ENCODE measurements at regions not wholly inside any gene's neighbourhood (a gene's known extent, or its start where the extent isn't known, plus 50 kb on each side); places are given as distances from the start of the nearest gene placed in this dataset.
"Not testable (repeated sequence)": the region's sequence is repeated elsewhere in the genome, so short reads cannot be mapped to it uniquely, and the experiment has no call there.

- peak; percentile 70 for DNase-seq (ENCODE audit: low read depth)
These were observed 457.9 kb upstream of the PTGER4 start for GRCh38 chr5:40221796-40222195.

GRCh38 chr5:40221255-40221654, 458.5 kb upstream of the PTGER4 start:
- no peak for DNase-seq (ENCODE audit: low read depth)

GRCh38 chr5:40220260-40220659, 459.5 kb upstream of the PTGER4 start:
- DNase-seq (ENCODE audit: low read depth): no peak

GRCh38 chr5:40217553-40217952, 462.2 kb upstream of the PTGER4 start:
- DNase-seq (ENCODE audit: low read depth): no peak

- no peak for DNase-seq (ENCODE audit: low read depth)
These were observed 469.0 kb upstream of the PTGER4 start for GRCh38 chr5:40210694-40211093.

- DNase-seq (ENCODE audit: low read depth): no peak
These were observed 473.7 kb upstream of the PTGER4 start for GRCh38 chr5:40206030-40206429.

GRCh38 chr5:40204144-40204543, 475.6 kb upstream of the PTGER4 start:
- DNase-seq (ENCODE audit: low read depth): no peak

- no peak for DNase-seq (ENCODE audit: low read depth)
These were observed 476.8 kb upstream of the PTGER4 start for GRCh38 chr5:40202814-40203440.

- peak; percentile 20 for DNase-seq (ENCODE audit: low read depth)
These were observed 481.0 kb upstream of the PTGER4 start for GRCh38 chr5:40198736-40199135.

- DNase-seq (ENCODE audit: low read depth): not testable (repeated sequence)
These were observed 484.1 kb upstream of the PTGER4 start for GRCh38 chr5:40195574-40195973.

- DNase-seq (ENCODE audit: low read depth): no peak
These were observed 488.6 kb upstream of the PTGER4 start for GRCh38 chr5:40191150-40191549.

GRCh38 chr5:40172721-40173120, 507.0 kb upstream of the PTGER4 start:
- no peak for DNase-seq (ENCODE audit: low read depth)

GRCh38 chr5:40171971-40172370, 507.7 kb upstream of the PTGER4 start:
- no peak for DNase-seq (ENCODE audit: low read depth)

GRCh38 chr5:40167283-40167682, 512.4 kb upstream of the PTGER4 start:
- no peak for DNase-seq (ENCODE audit: low read depth)

- DNase-seq (ENCODE audit: low read depth): no peak
These were observed 512.9 kb upstream of the PTGER4 start for GRCh38 chr5:40166802-40167201.

- no peak for DNase-seq (ENCODE audit: low read depth)
These were observed 513.7 kb upstream of the PTGER4 start for GRCh38 chr5:40165789-40166728.

GRCh38 chr5:40165106-40165788, 514.5 kb upstream of the PTGER4 start:
- no peak for DNase-seq (ENCODE audit: low read depth)

- no peak for DNase-seq (ENCODE audit: low read depth)
These were observed 519.3 kb upstream of the PTGER4 start for GRCh38 chr5:40160435-40160834.

- DNase-seq (ENCODE audit: low read depth): no peak
These were observed 525.5 kb upstream of the PTGER4 start for GRCh38 chr5:40154194-40154593.

- DNase-seq (ENCODE audit: low read depth): no peak
These were observed 528.8 kb upstream of the PTGER4 start for GRCh38 chr5:40150896-40151295.

GRCh38 chr5:40141896-40142295, 537.8 kb upstream of the PTGER4 start:
- no peak for DNase-seq (ENCODE audit: low read depth)

- no peak for DNase-seq (ENCODE audit: low read depth)
These were observed 538.3 kb upstream of the PTGER4 start for GRCh38 chr5:40141418-40141817.

- no peak for DNase-seq (ENCODE audit: low read depth)
These were observed 542.5 kb upstream of the PTGER4 start for GRCh38 chr5:40137223-40137622.

Data from GM04504 (cell line).